LNCaP clone FGC (cell line): ENCODE measurements at regions not wholly inside any gene's neighbourhood (a gene's known extent, or its start where the extent isn't known, plus 50 kb on each side); places are given as distances from the start of the nearest gene placed in this dataset.

Experiments
- DNase-seq: peaks from one replicate; pipeline ENCODE4 v3.0.0-alpha.2; 2011; ENCODE audit warnings: low read depth
- H3K4me3 ChIP-seq: 2 replicates; pipeline ENCODE4 v1.5.1; 2011; ENCODE audit warnings: mild to moderate bottlenecking, low read depth, low read length, control low read depth
- TF ChIP-seq, protein P1 (sequence below): IDR thresholded peaks from 2 replicates; pipeline ENCODE4 v1.5.1; 2012; ENCODE audit warnings: mild to moderate bottlenecking; ENCODE audit not compliant: control insufficient read depth, insufficient read depth; ENCODE audit errors: extremely low read depth

DNA sequence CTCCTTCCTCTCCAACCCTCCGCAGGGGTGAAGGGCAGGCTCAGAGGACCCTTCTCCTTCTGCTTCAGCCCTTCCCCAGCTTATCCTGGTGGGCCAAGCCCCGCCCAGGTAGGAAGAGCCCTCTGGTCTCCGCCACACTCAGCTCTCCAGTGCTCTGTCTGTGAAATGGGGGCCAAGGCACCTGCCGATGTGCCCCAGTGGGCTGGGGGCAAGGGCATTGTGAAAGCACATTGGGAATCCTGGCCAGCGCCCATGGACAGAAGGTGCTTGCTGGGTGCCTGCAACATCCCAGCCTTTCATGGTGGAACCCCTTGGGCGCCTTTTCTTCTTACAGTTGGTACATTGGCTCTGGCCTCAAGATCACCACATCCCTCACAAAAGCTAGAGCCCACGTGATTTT lies 150.8 kb downstream of the INHBB start:
- TF ChIP-seq, protein P1, sequence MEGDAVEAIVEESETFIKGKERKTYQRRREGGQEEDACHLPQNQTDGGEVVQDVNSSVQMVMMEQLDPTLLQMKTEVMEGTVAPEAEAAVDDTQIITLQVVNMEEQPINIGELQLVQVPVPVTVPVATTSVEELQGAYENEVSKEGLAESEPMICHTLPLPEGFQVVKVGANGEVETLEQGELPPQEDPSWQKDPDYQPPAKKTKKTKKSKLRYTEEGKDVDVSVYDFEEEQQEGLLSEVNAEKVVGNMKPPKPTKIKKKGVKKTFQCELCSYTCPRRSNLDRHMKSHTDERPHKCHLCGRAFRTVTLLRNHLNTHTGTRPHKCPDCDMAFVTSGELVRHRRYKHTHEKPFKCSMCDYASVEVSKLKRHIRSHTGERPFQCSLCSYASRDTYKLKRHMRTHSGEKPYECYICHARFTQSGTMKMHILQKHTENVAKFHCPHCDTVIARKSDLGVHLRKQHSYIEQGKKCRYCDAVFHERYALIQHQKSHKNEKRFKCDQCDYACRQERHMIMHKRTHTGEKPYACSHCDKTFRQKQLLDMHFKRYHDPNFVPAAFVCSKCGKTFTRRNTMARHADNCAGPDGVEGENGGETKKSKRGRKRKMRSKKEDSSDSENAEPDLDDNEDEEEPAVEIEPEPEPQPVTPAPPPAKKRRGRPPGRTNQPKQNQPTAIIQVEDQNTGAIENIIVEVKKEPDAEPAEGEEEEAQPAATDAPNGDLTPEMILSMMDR: no peak
- no peak overlapping the region for H3K4me3 ChIP-seq
- no peak for DNase-seq

DNA sequence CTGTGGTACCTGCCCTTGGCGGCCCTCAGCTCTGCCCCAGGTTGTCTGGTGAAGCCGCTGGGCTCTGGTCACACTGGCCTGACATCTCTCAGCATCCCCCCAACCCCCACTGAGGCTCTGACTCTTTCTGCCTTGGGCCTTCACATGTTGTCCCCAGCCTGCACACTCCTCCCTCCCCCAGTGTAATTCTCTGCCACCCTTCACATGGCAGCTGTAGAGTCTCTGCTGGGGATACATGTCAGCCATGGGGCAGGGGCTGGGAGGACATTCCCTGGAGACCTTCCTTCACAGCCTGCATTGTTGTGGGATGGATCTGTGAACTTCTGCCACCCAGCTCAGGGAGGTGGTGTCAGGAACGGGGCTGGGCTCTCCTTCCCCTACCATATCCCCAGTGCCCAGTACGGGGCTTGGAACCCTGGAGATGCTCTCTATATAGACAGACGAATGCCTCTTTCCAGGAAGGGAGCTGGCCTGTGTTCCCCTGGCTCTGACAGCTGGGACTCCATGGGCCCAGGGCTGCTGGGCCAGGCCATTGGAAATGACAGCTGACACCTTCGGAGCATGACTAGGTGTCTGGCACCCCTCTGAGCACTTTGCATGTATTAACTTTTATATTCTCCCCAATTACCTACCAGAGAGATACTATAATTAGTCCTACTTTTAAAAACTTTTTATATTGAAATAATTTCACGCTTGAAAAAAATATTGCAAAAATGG lies 151.5 kb downstream of the INHBB start:
- no peak overlapping the region for H3K4me3 ChIP-seq
- TF ChIP-seq, protein P1: no peak
- no peak for DNase-seq

DNA sequence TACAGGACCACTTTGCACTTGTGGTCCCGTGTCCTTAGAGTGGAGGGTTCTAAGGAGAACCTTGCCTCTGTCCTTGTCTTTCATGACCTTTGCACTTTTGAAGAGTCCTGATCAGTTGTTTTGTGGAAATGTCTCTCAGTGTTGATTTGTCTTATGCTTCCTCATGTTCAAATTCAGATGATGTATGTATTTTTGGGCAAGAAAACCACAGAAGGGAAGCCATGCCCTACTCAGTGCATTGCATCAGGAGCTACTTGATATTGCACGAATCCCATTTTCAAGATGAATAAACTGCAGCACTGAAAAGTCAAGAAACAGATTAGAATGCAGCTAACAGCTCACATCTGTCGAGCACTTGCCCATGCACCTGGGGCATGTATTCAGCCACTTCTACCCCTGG lies 152.2 kb downstream of the INHBB start:
- DNase-seq: no peak

DNA sequence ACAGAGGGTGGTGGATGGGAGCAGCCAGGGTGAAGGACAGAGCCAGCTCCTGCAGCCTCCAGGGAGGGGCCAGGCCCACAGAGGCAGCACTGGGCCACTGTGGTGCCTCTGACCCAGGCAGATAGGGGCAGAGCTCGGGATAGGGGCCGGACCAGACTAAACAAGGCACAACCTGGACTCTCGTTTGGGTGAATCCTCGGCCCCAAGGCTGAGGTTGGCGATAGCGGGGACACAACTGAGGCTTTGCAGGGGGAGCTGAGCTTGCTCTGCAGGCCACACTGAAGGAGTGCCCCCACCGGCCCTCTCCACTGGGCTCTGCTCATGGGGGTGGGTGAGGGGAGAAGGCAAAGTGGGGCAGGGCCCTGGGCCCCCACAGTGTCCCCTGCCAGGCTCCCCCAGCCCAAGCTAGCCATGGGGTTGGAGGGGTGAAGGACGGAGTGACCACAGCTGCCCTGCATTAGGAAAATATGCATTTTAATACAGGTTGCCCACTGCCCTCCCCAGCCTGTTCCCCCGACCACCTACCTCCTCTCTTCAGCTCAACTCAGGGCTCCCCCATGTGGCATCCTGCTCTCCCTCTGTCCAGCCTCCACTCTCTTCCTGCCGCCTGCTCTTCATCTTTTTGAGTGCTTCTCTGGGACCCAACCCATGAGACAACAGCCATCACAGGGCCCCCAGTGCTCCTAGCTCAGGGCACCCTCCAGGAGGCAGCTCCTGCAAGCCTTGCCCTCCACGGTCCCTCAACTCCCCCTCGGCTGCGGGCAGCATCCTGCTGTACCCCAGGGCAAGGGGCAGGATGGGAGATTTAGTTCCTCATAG lies 152.8 kb downstream of the INHBB start:
- TF ChIP-seq, protein P1: no peak
- DNase-seq: no peak
- no peak overlapping the region for H3K4me3 ChIP-seq

More for the DNA sequence above, 152.2 kb downstream of the INHBB start:
- TF ChIP-seq, protein P1: no peak
- no peak overlapping the region for H3K4me3 ChIP-seq

DNA sequence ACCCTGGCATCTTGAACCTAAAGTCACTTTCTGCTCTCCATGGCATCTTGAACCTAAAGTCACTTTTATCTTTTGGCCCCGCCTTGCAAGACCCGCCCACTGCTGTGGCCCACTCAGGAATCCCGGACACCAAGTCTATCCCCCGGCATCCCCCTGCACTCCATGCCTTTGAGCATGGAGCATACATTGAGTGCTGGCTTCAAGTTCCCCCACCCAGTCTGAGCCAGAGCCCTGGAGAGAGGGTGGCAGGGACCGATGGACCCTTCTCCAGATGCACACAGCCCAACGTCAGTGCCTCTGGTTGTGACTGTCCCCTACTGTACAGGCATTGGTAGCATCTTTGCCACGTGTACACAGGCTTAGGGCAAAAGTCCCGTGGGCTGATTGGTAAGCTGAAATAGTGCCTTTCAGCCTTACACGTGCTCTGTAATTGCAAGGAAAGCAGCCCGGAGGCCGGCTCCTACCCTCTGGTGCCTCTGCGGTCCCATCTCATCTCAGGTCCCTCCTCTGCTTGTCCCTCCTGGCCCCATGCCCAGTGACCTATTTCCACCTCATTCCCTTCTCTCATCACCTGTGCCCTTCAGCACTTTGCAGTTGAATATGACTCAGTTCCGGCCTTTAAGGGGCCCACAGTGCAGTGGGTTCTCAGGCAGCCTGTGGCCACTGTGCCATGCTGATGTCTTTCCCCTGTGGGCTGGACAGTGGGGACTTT lies 154.0 kb downstream of the INHBB start:
- H3K4me3 ChIP-seq: no peak overlapping the region
- DNase-seq: no peak
- TF ChIP-seq, protein P1: no peak

DNA sequence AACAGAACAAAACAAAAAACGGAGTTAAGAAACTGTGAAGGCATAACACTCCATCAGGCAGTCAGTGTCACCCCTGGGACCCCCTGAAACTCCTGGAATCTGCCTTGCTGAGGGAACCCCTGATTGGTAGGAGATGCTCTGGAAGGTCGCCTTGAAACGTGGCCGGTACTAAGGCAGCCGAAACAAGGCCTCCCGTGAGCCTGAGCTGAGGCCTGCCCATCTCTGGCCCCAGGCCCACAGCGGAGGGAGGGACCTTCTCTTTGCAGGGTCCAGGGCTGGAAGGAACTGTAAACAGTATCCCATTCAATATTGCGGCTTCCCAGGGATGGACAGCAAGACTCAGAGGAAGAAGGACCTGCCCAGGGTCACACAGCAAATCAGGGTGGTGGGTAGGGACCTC lies 155.7 kb downstream of the INHBB start:
- DNase-seq: no peak
- TF ChIP-seq, protein P1: no peak

More for the DNA sequence above, 155.7 kb downstream of the INHBB start:
- H3K4me3 ChIP-seq: no peak overlapping the region
